ENCODE measurements at regions not wholly inside any gene's neighbourhood (a gene's known extent, or its start where the extent isn't known, plus 50 kb on each side); places are given as distances from the start of the nearest gene placed in this dataset.

DNA sequence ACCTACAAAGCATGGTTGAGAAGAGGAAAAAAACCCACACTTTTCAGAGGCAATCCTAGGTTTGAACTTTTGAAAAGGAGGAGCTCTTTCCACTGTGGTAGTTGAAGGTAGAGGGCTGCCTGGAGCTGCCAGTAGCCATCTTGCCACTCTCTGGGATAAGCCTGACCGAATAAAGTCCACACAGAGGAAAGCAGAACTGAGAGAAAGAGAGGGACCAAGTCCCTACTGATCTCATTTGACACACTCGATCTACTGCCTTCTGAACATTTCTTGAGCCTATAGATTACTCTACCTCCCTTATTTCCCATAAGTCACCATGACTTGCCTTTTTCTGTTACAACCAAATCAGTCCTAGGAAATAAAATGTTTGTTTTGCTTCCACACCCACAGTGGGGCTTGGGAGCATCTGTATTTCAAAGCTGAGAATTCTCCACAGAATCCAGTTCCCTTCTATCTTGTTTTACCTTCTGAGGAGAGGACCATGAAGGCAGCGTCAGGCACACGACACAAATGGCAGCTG lies 147.0 kb upstream of the PTPRK start:
- no peaks in the 10 kb centered on the region for H3K4me1 ChIP-seq (ENCODE audit: insufficient read depth, low read length, poor library complexity, severe bottlenecking)
- intact Hi-C loops (cut with micrococcal nuclease; ENCODE audit: unreplicated experiment) = no loop called here
- BruUV-seq (replicated peaks) = no TSS peak
- no peak for DNase-seq (ENCODE audit: low spot score)
- ChIA-PET POLR2A (ENCODE audit: low non-redundant PET) (no interaction called here), CTCF (no interaction called here)
- no peak for TF ChIP-seq EZH2 (IDR thresholded peaks at IDR 0.05; ENCODE audit: borderline replicate concordance, low read depth, low read length, poor library complexity, severe bottlenecking)
- TF ChIP-seq, protein P1, sequence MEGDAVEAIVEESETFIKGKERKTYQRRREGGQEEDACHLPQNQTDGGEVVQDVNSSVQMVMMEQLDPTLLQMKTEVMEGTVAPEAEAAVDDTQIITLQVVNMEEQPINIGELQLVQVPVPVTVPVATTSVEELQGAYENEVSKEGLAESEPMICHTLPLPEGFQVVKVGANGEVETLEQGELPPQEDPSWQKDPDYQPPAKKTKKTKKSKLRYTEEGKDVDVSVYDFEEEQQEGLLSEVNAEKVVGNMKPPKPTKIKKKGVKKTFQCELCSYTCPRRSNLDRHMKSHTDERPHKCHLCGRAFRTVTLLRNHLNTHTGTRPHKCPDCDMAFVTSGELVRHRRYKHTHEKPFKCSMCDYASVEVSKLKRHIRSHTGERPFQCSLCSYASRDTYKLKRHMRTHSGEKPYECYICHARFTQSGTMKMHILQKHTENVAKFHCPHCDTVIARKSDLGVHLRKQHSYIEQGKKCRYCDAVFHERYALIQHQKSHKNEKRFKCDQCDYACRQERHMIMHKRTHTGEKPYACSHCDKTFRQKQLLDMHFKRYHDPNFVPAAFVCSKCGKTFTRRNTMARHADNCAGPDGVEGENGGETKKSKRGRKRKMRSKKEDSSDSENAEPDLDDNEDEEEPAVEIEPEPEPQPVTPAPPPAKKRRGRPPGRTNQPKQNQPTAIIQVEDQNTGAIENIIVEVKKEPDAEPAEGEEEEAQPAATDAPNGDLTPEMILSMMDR (conservative IDR thresholded peaks at IDR 0.05; ENCODE audit: low read depth, low read length) = no peak
- H3K27me3 ChIP-seq (replicated peaks; ENCODE audit: insufficient read depth, low read depth, low read length, poor library complexity) = no peaks in the 10 kb centered on the region
- H3K27ac ChIP-seq (ENCODE audit: low read depth, low read length, poor library complexity, severe bottlenecking) = no peak overlapping the region
- no peaks in the 10 kb centered on the region for H3K9me3 ChIP-seq (ENCODE audit: low read depth, low read length, poor library complexity, severe bottlenecking)
- no peak overlapping the region for H3K4me3 ChIP-seq (ENCODE audit: low read depth, low read length, poor library complexity, severe bottlenecking)
- H3K36me3 ChIP-seq (ENCODE audit: insufficient read depth, low read length, poor library complexity, severe bottlenecking) = no peaks in the 10 kb centered on the region

DNA sequence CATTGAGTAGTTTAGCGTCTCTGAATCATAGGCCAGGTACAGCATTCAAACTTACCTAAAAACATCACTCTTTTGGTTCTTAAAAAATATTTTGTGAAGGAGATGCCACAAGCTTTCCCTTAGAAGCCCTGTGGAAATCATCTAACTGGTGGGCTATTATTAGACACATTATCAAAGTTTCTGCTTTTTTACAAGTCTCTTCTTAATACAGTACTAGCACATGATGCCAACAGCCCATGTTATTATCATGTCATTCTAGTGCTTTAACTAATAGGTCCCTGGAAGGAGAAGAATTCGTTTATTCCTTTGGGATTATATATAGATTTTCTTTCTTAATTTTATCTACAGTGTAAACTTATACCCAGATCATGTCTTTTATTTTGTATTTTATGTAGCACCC lies 146.0 kb upstream of the PTPRK start:
- Histone ChIP-seq H3K36me3 (ENCODE audit: insufficient read depth, low read length, poor library complexity, severe bottlenecking) (no peaks in the 10 kb centered on the region), H3K4me3 (ENCODE audit: low read depth, low read length, poor library complexity, severe bottlenecking) (no peak overlapping the region), H3K4me1 (ENCODE audit: insufficient read depth, low read length, poor library complexity, severe bottlenecking) (no peaks in the 10 kb centered on the region), H3K27ac (ENCODE audit: low read depth, low read length, poor library complexity, severe bottlenecking) (no peak overlapping the region), H3K9me3 (ENCODE audit: low read depth, low read length, poor library complexity, severe bottlenecking) (no peaks in the 10 kb centered on the region), H3K27me3 (replicated peaks; ENCODE audit: insufficient read depth, low read depth, low read length, poor library complexity) (no peaks in the 10 kb centered on the region)
- POLR2A ChIA-PET (ENCODE audit: low non-redundant PET) = no interaction called here
- no TSS peak for BruUV-seq (replicated peaks)
- no peak for TF ChIP-seq EZH2 (IDR thresholded peaks at IDR 0.05; ENCODE audit: borderline replicate concordance, low read depth, low read length, poor library complexity, severe bottlenecking)
- TF ChIP-seq, protein P1 (conservative IDR thresholded peaks at IDR 0.05; ENCODE audit: low read depth, low read length) = no peak
- intact Hi-C loops (cut with micrococcal nuclease; ENCODE audit: unreplicated experiment) = no loop called here
- DNase-seq (ENCODE audit: low spot score) = no peak
- CTCF ChIA-PET = no interaction called here

DNA sequence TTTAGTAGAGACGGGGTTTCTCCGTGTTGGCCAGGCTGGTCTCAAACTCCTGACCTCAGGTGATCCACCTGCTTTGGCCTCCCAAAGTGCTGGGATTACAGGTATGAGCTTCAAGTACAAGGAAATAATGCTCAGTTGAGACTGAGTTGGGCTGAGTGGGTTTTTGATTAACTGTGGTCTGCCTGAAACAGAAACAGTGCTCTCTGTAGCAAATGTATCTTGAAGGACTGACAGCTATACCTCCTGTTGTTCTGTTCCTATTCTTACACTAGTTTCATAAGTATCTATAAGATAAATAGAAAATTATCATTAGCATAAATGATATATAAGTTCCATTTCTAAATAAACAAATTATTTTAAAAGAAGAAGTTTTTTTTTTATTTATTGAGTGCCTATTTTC lies 142.8 kb upstream of the PTPRK start:
- Histone ChIP-seq H3K9me3 (ENCODE audit: low read depth, low read length, poor library complexity, severe bottlenecking) (no peaks in the 10 kb centered on the region), H3K4me1 (ENCODE audit: insufficient read depth, low read length, poor library complexity, severe bottlenecking) (no peaks in the 10 kb centered on the region), H3K27me3 (replicated peaks; ENCODE audit: insufficient read depth, low read depth, low read length, poor library complexity) (no peaks in the 10 kb centered on the region), H3K36me3 (ENCODE audit: insufficient read depth, low read length, poor library complexity, severe bottlenecking) (no peaks in the 10 kb centered on the region), H3K27ac (ENCODE audit: low read depth, low read length, poor library complexity, severe bottlenecking) (no peak overlapping the region), H3K4me3 (ENCODE audit: low read depth, low read length, poor library complexity, severe bottlenecking) (no peak overlapping the region)
- ChIA-PET POLR2A (ENCODE audit: low non-redundant PET) (no interaction called here), CTCF (no interaction called here)
- TF ChIP-seq EZH2 (IDR thresholded peaks at IDR 0.05; ENCODE audit: borderline replicate concordance, low read depth, low read length, poor library complexity, severe bottlenecking) = no peak
- TF ChIP-seq, protein P1 (conservative IDR thresholded peaks at IDR 0.05; ENCODE audit: low read depth, low read length) = no peak
- intact Hi-C loops (cut with micrococcal nuclease; ENCODE audit: unreplicated experiment) = no loop called here
- no peak for DNase-seq (ENCODE audit: low spot score)
- BruUV-seq (replicated peaks) = no TSS peak

Data from A673 (cell line).